CD8-positive, alpha-beta memory T cell (primary cell): ENCODE measurements at regions not wholly inside any gene's neighbourhood (a gene's known extent, or its start where the extent isn't known, plus 50 kb on each side); places are given as distances from the start of the nearest gene placed in this dataset.
"Not testable (repeated sequence)": the region's sequence is repeated elsewhere in the genome, so short reads cannot be mapped to it uniquely, and the experiment has no call there.

Experiments used
- CTCF ChIA-PET: fragments of 350-600 bp; sonication (Branson Sonifier 250); formaldehyde crosslinking; loops from one replicate; lab custom pipeline; 2021; ENCODE audit warnings: antibody characterized with exemption; lab: Charles Lee
- POLR2A ChIA-PET: fragments of 350-600 bp; sonication (Branson Sonifier 250); formaldehyde crosslinking; loops from one replicate; lab custom pipeline; 2021; ENCODE audit warnings: antibody characterized with exemption; lab: Charles Lee
- DNase-seq, 5 donors: peaks; one replicate each; pipeline versions ENCODE4 v3.0.0 to v3.0.0-alpha.2; 2020 to 2022; ENCODE audit warnings: mixed read lengths in 1 of 5
- H3K27ac ChIP-seq: one replicate; pipeline ENCODE4 v1.7.0; 2013; ENCODE audit warnings: low read depth, mild to moderate bottlenecking, low read length, moderate library complexity
- H3K27me3 ChIP-seq: 2 replicates; pipeline ENCODE4 v1.7.0; 2013; ENCODE audit warnings: low read length, mild to moderate bottlenecking; ENCODE audit not compliant: insufficient read depth, poor library complexity, severe bottlenecking
- H3K36me3 ChIP-seq: 2 replicates; pipeline ENCODE4 v1.7.0; 2013; ENCODE audit warnings: mild to moderate bottlenecking, low read length, moderate library complexity; ENCODE audit not compliant: insufficient read depth
- H3K4me1 ChIP-seq: 2 replicates; pipeline ENCODE4 v1.7.0; 2013; ENCODE audit warnings: mild to moderate bottlenecking, low read length, moderate library complexity; ENCODE audit not compliant: insufficient read depth
- H3K4me3 ChIP-seq: 2 replicates; pipeline ENCODE4 v1.7.0; 2013; ENCODE audit warnings: mild to moderate bottlenecking, low read length
- H3K9me3 ChIP-seq: 2 replicates; pipeline ENCODE4 v1.7.0; 2013; ENCODE audit warnings: mild to moderate bottlenecking, low read length
- H3K27ac Mint-ChIP-seq, 8 donors: one replicate each; pipeline ENCODE4 v1.8.0; 2020 to 2021; ENCODE audit warnings: mixed read lengths in 8 of 8, mild to moderate bottlenecking in 6 of 8, inconsistent platforms in 3 of 8, moderate library complexity in 3 of 8
- H3K27me3 Mint-ChIP-seq, 2 donors: one replicate each; pipeline ENCODE4 v1.8.0; 2020 to 2021; ENCODE audit warnings: mixed read lengths in 2 of 2, mild to moderate bottlenecking in 1 of 2, moderate library complexity in 1 of 2
- H3K36me3 Mint-ChIP-seq, 3 donors: one replicate each; pipeline ENCODE4 v1.8.0; 2020 to 2021; ENCODE audit warnings: mixed read lengths in 3 of 3, inconsistent platforms in 1 of 3, mild to moderate bottlenecking in 1 of 3
- H3K4me1 Mint-ChIP-seq, 3 donors: one replicate each; pipeline ENCODE4 v1.8.0; 2020 to 2021; ENCODE audit warnings: mixed read lengths in 3 of 3, inconsistent platforms in 1 of 3, mild to moderate bottlenecking in 1 of 3
- H3K4me3 Mint-ChIP-seq, 7 donors: one replicate each; pipeline ENCODE4 v1.8.0; 2020 to 2021; ENCODE audit warnings: mixed read lengths in 7 of 7, mild to moderate bottlenecking in 6 of 7, moderate library complexity in 4 of 7, inconsistent platforms in 2 of 7
- H3K9me3 Mint-ChIP-seq, 5 donors: one replicate each; pipeline ENCODE4 v1.8.0; 2020 to 2022; ENCODE audit warnings: mixed read lengths in 5 of 5, mild to moderate bottlenecking in 3 of 5, moderate library complexity in 2 of 5, inconsistent platforms in 1 of 5

GRCh38 chrX:144042271-144042670, 158.4 kb downstream of the UBE2NL start:
- Mint-ChIP-seq H3K9me3 (peaks cover 0 to 5% (median 3%) of the 10 kb centered on the region in 5 donors), H3K27ac (no peak overlapping the region), H3K27me3 (no peaks in the 10 kb centered on the region), H3K4me3 (no peak overlapping the region), H3K36me3 (no peaks in the 10 kb centered on the region), H3K4me1 (no peaks in the 10 kb centered on the region)
- Histone ChIP-seq H3K27ac (no peak overlapping the region), H3K4me3 (no peak overlapping the region), H3K27me3 (no peaks in the 10 kb centered on the region), H3K9me3 (no peaks in the 10 kb centered on the region), H3K36me3 (no peaks in the 10 kb centered on the region), H3K4me1 (no peaks in the 10 kb centered on the region)
- DNase-seq = no peak
- ChIA-PET POLR2A (no interaction called here), CTCF (no interaction called here)

DNA sequence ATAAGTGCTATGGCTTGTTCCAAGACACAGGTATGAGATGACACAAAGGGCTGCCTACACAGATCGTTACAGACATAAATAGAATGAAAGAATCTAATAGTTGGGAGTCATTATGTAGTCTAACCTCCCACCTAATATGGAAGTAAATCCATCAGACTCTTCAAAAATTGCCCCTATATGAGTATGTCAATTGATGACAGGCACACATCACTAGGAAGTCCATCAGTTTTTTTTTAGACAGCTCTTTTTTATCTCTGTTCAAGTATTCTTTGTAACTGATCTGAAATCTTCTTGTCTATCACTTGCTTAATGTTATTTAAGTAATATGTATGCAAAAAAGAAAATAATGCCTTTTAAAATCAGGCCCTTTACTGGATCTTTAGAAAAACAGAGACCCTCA, 191.6 kb downstream of the UBE2NL start:
- CTCF ChIA-PET = no interaction called here
- peaks cover 0 to 7% (median 3%) of the 10 kb centered on the region in 5 donors for H3K9me3 Mint-ChIP-seq
- Histone ChIP-seq H3K27me3 (no peaks in the 10 kb centered on the region), H3K36me3 (no peaks in the 10 kb centered on the region), H3K9me3 (no peaks in the 10 kb centered on the region), H3K4me3 (no peak overlapping the region), H3K27ac (no peak overlapping the region), H3K4me1 (no peaks in the 10 kb centered on the region)
- POLR2A ChIA-PET = no interaction called here
- no peaks in the 10 kb centered on the region for H3K27me3 Mint-ChIP-seq
- no peak overlapping the region for H3K27ac Mint-ChIP-seq
- no peaks in the 10 kb centered on the region for H3K36me3 Mint-ChIP-seq
- no peak for DNase-seq
- no peaks in the 10 kb centered on the region for H3K4me1 Mint-ChIP-seq
- no peak overlapping the region for H3K4me3 Mint-ChIP-seq

DNA sequence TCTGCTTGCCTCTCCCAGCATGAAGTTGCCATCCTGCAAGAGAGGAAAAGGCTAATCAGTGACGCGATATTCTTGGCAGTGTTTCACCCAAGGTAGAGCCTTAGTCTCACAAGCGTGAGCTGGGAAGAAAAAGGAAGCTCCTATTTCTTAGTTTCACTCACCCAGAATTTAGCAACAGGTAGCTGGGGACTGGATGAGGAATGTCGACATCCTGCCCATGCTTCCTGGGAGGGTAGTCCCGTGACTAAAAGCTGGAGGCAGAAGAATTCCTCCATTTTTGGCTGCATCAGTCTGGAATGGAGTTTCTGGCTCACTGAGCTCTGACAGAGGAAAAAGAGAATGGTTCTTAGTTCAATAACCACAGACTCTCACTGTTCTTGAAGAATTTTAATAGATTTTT, 198.4 kb downstream of the UBE2NL start:
- H3K27ac ChIP-seq, H3K4me3 Mint-ChIP-seq, CTCF ChIA-PET, H3K27me3 Mint-ChIP-seq, DNase-seq, H3K9me3 ChIP-seq, H3K36me3 ChIP-seq, H3K4me3 ChIP-seq, H3K36me3 Mint-ChIP-seq, H3K4me1 ChIP-seq, H3K4me1 Mint-ChIP-seq, POLR2A ChIA-PET, H3K9me3 Mint-ChIP-seq, H3K27me3 ChIP-seq, H3K27ac Mint-ChIP-seq: not testable (repeated sequence)

- H3K4me3 Mint-ChIP-seq, H3K27ac Mint-ChIP-seq, H3K27me3 Mint-ChIP-seq, H3K9me3 Mint-ChIP-seq, CTCF ChIA-PET, H3K27ac ChIP-seq, H3K36me3 ChIP-seq, DNase-seq, H3K36me3 Mint-ChIP-seq, H3K9me3 ChIP-seq, H3K4me3 ChIP-seq, H3K4me1 Mint-ChIP-seq, H3K27me3 ChIP-seq, H3K4me1 ChIP-seq, POLR2A ChIA-PET: not testable (repeated sequence)
Measured at GRCh38 chrX:144089674-144090073, 205.8 kb downstream of the UBE2NL start.

DNA sequence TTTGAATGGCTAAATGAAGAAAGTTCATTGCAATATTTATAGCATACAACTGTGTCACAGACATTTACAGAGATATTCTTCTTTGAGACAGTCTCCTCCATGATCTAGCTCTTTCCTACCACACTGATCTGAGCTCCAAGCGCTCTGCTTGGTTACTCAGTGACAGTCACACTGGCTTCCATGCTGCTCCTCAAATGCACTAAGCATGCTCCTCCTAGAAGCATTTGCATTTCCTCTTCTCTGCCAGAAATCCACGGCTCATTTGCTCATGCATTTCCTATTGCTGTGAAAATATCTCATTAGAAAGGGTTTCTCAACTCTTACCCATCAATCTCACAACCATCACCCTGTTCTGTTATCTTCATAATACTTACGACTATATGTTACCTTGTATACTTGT, 208.2 kb downstream of the UBE2NL start:
- POLR2A ChIA-PET, H3K9me3 ChIP-seq, H3K27me3 ChIP-seq, H3K4me3 Mint-ChIP-seq, DNase-seq, H3K27ac Mint-ChIP-seq, H3K9me3 Mint-ChIP-seq, H3K27ac ChIP-seq, H3K36me3 ChIP-seq, H3K4me3 ChIP-seq, H3K4me1 Mint-ChIP-seq, H3K27me3 Mint-ChIP-seq, H3K36me3 Mint-ChIP-seq, H3K4me1 ChIP-seq, CTCF ChIA-PET: not testable (repeated sequence)

DNA sequence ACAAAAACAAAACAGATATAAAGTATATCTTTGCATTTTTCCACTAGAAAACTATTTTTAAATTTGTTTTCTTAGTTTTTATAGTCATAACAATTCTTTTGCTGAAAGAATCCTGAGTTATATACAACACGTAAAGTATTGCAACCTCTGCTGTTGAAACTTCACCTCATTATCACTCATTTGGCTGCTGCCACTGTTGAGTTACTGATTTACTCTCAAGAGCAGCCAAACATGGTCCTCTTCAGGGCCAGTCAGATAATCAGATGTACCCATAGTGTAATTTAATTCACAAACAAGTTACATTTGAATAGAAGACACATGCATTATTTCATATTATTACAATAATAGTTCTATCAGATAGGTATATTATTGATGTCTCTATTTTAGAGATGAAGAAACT, 235.6 kb downstream of the UBE2NL start:
- DNase-seq, H3K9me3 ChIP-seq, H3K27me3 ChIP-seq, H3K36me3 Mint-ChIP-seq, H3K27ac Mint-ChIP-seq, H3K27me3 Mint-ChIP-seq, H3K36me3 ChIP-seq, H3K4me3 Mint-ChIP-seq, H3K27ac ChIP-seq, H3K4me1 ChIP-seq, H3K4me1 Mint-ChIP-seq, POLR2A ChIA-PET, CTCF ChIA-PET, H3K4me3 ChIP-seq, H3K9me3 Mint-ChIP-seq: not testable (repeated sequence)

DNA sequence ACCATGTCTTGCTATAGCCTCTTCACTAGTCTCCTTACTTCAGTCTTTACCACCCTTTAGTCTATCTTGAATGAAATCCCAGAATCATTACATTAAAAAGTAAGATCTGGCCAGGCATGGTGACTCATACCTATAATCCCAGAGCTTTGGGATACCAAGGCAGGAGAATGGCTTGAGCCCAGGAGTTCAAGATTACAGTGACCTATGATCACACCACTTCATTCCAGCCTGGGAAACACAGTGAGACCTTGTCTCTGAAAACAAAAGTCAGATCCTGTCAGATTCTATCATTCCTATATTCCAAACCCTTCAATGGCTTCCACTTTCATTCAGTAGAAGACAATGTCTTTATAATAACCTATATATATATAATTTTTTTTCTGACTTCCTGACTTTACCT, 237.7 kb downstream of the UBE2NL start:
- H3K9me3 Mint-ChIP-seq, H3K27ac Mint-ChIP-seq, H3K4me1 ChIP-seq, H3K36me3 ChIP-seq, H3K27me3 ChIP-seq, CTCF ChIA-PET, H3K4me1 Mint-ChIP-seq, H3K4me3 ChIP-seq, H3K36me3 Mint-ChIP-seq, H3K4me3 Mint-ChIP-seq, POLR2A ChIA-PET, DNase-seq, H3K9me3 ChIP-seq, H3K27ac ChIP-seq, H3K27me3 Mint-ChIP-seq: not testable (repeated sequence)

GRCh38 chrX:144127570-144128169, 243.8 kb downstream of the UBE2NL start:
- H3K36me3 ChIP-seq, CTCF ChIA-PET, H3K27me3 Mint-ChIP-seq, H3K9me3 Mint-ChIP-seq, DNase-seq, H3K4me3 Mint-ChIP-seq, H3K36me3 Mint-ChIP-seq, H3K27me3 ChIP-seq, H3K9me3 ChIP-seq, H3K4me1 ChIP-seq, H3K4me3 ChIP-seq, H3K27ac ChIP-seq, H3K4me1 Mint-ChIP-seq, H3K27ac Mint-ChIP-seq, POLR2A ChIA-PET: not testable (repeated sequence)

GRCh38 chrX:144129511-144129910, 245.6 kb downstream of the UBE2NL start:
- CTCF ChIA-PET, H3K4me1 Mint-ChIP-seq, H3K36me3 ChIP-seq, H3K9me3 Mint-ChIP-seq, H3K27me3 ChIP-seq, POLR2A ChIA-PET, H3K4me1 ChIP-seq, H3K36me3 Mint-ChIP-seq, H3K4me3 ChIP-seq, H3K4me3 Mint-ChIP-seq, H3K27me3 Mint-ChIP-seq, DNase-seq, H3K9me3 ChIP-seq, H3K27ac ChIP-seq, H3K27ac Mint-ChIP-seq: not testable (repeated sequence)
